ENCODE measurements at regions not wholly inside any gene's neighbourhood (a gene's known extent, or its start where the extent isn't known, plus 50 kb on each side); places are given as distances from the start of the nearest gene placed in this dataset.

- TF ChIP-seq POLR2AphosphoS5 (IDR thresholded peaks at IDR 0.05): no peak
- no peak for TF ChIP-seq CTCF (IDR thresholded peaks at IDR 0.05)
- no peak for TF ChIP-seq POLR2A (IDR thresholded peaks at IDR 0.05)
Observed at GRCh38 chr6:15845492-15845891, 182.7 kb upstream of the DTNBP1 start.

All from breast epithelium (tissue), 3 donors.